SU-DHL-6 (cell line): ENCODE measurements at regions not wholly inside any gene's neighbourhood (a gene's known extent, or its start where the extent isn't known, plus 50 kb on each side); places are given as distances from the start of the nearest gene placed in this dataset.

ENCODE experiments used
- CTCF ChIP-seq: fragments of 200-600 bp; sonication (generic); IDR thresholded peaks from one replicate; pipeline ENCODE4 v1.5.1; 2017; ENCODE audit warnings: antibody characterized with exemption, mild to moderate bottlenecking, low read length, moderate library complexity; ENCODE audit not compliant: insufficient read depth, poor library complexity, severe bottlenecking
- EZH2phosphoT487 ChIP-seq: fragments of 200-600 bp; sonication (generic), shearing (Covaris generic); conservative IDR thresholded peaks from 2 replicates; pipeline ENCODE4 v1.6.1; 2018; ENCODE audit warnings: mild to moderate bottlenecking, antibody characterized with exemption, low read length, moderate library complexity, mixed read lengths

DNA sequence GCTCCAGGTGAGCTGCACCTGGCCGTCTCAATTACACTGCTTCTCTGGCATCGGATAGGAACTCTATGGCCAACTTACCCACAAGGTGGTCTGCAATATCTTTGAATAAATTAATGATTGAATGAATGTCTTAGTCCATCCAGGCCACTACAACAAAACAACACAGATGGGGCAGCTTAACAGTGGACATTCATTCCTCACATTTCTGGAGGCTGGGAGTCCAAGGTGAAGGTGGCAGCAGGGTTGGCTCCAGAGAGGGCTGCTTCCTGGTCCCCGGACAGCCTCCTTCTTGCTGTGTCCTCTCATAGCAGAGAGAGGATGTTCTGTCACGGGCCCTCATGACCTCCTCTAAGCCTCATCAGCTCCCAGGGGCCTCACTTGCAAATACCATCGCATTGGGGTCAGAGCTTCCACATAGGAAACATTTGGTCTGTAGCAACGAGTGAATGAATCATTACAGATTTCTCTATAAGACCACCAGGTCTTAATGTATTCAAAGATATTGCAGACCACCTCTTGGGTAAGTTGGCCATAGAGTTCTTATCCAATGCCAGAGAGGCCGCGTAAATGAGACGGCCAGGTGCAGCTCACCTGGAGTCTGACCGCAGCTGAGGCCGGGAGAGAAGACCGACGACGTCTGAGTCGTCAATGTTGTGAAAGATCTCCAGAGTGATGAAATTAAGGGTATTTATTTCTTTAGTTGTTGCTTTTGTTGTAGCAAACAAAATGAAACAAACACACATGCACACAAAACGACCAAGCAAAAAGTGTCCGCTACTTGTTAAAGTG, 182.7 kb upstream of the C14orf180 start:
- TF ChIP-seq CTCF: no peak
- TF ChIP-seq EZH2phosphoT487: no peak
